K562 (cell line): ENCODE measurements at regions not wholly inside any gene's neighbourhood (a gene's known extent, or its start where the extent isn't known, plus 50 kb on each side); places are given as distances from the start of the nearest gene placed in this dataset.

Experiments used
- ATAC-seq: fragments of 200-7000 bp; cut with Tn5 transposase; 3 replicates; pipeline ENCODE4 v1.9.1; 2020; ENCODE audit warnings: moderate library complexity
- BruUV-seq: library from RNA; stranded (reverse); fragments of 400-500 nt; replicated peaks from 2 replicates; lab custom pipeline; 2021; lab: Mats Ljungman, UMichigan
- CTCF ChIA-PET: fragments of 300-600 bp; formaldehyde crosslinking; extraction: SDS; loops from one replicate; lab custom pipeline; 2021; ENCODE audit warnings: low intra/inter-chr PET ratio; lab: Yijun Ruan, JAX
- POLR2A ChIA-PET: fragments of 300-600, 350-650 bp; sonication (Branson Sonifier 250); formaldehyde crosslinking; extraction: SDS; loops from one replicate; lab custom pipeline; 2021; ENCODE audit warnings: antibody characterized with exemption, inconsistent platforms; lab: Yijun Ruan, JAX
- DNase-seq, 4 experiments: peaks; one replicate each; pipeline versions ENCODE4 v3.0.0 to v3.0.0-alpha.2; 2011 to 2018; ENCODE audit warnings: low spot score in 3 of 4, mixed read lengths in 3 of 4; ENCODE audit errors: extremely low read depth in 1 of 4
- FAIRE-seq: peaks from 2 replicates; lab custom pipeline; 2011; peaks lifted over from hg19 to GRCh38; lab: Jason Lieb, UNC
- H2AFZ ChIP-seq: 2 replicates; pipeline ENCODE4 v1.6.0; 2011; ENCODE audit warnings: low read depth, low read length, control low read depth, inconsistent platforms
- H3K27ac ChIP-seq: fragments of 200-600 bp; 3 replicates; pipeline ENCODE4 v1.8.0; 2011; ENCODE audit warnings: low read depth, mild to moderate bottlenecking, control low read depth, inconsistent platforms, low read length, moderate library complexity, mixed read lengths; ENCODE audit errors: extremely low read depth
- H3K27me3 ChIP-seq, 2 experiments: fragments of 300-600 bp in 1 of 2; 2 replicates in 1 of 2; 3 replicates in 1 of 2; pipeline versions ENCODE4 v1.6.0 to v1.8.0; 2011; ENCODE audit warnings: inconsistent platforms in 2 of 2, low read length in 2 of 2, mild to moderate bottlenecking in 1 of 2, mixed read lengths in 1 of 2, moderate library complexity in 1 of 2; ENCODE audit not compliant: control insufficient read depth in 2 of 2, insufficient read depth in 2 of 2
- H3K36me3 ChIP-seq: fragments of 300-600 bp; 3 replicates; pipeline ENCODE4 v1.8.0; 2011; ENCODE audit warnings: mild to moderate bottlenecking, low read length, inconsistent platforms; ENCODE audit not compliant: control insufficient read depth, insufficient read depth
- H3K4me1 ChIP-seq, 2 experiments: fragments of 200-600 bp in 1 of 2; replicated peaks in 1 of 2; 2 replicates in 1 of 2; 3 replicates in 1 of 2; pipeline versions ENCODE4 v1.5.1 to v1.8.0; 2011; ENCODE audit warnings: inconsistent platforms in 2 of 2, low read length in 2 of 2, mild to moderate bottlenecking in 1 of 2, mixed read lengths in 1 of 2, moderate library complexity in 1 of 2; ENCODE audit not compliant: control insufficient read depth in 2 of 2, insufficient read depth in 2 of 2
- H3K4me2 ChIP-seq: 2 replicates; pipeline ENCODE4 v1.6.1; 2011; ENCODE audit warnings: low read length, control low read depth, inconsistent platforms, mixed read lengths; ENCODE audit not compliant: insufficient read depth
- H3K4me3 ChIP-seq: fragments of 200-600 bp; sonication (generic), shearing (Covaris generic); 2 replicates; pipeline ENCODE4 v1.5.1; 2016; ENCODE audit warnings: control low read depth, inconsistent platforms
- H3K79me2 ChIP-seq: fragments of 200-600 bp; 3 replicates; pipeline ENCODE4 v1.8.0; 2011; ENCODE audit warnings: low read length, inconsistent platforms; ENCODE audit not compliant: control insufficient read depth, insufficient read depth
- H3K9ac ChIP-seq, 2 experiments: 2 replicates each; pipeline versions ENCODE4 v1.6.0 to v1.6.1; 2011; ENCODE audit warnings: low read depth in 2 of 2, low read length in 2 of 2, control low read depth in 1 of 2, inconsistent platforms in 1 of 2, mild to moderate bottlenecking in 1 of 2, mixed read lengths in 1 of 2; ENCODE audit not compliant: insufficient read depth in 1 of 2
- H3K9me1 ChIP-seq: one replicate; pipeline ENCODE4 v1.6.0; 2011; ENCODE audit warnings: inconsistent platforms, mild to moderate bottlenecking, low read length, moderate library complexity; ENCODE audit not compliant: control insufficient read depth, insufficient read depth
- H3K9me3 ChIP-seq: replicated peaks from 2 replicates; pipeline ENCODE4 v1.5.1; 2011; ENCODE audit warnings: low read depth, low read length, inconsistent platforms; ENCODE audit not compliant: control insufficient read depth, insufficient read depth
- H4K20me1 ChIP-seq: replicated peaks from 2 replicates; pipeline ENCODE4 v1.6.1; 2011; ENCODE audit warnings: low read length, inconsistent platforms, mixed read lengths; ENCODE audit not compliant: control insufficient read depth, insufficient read depth
- CUX1 ChIP-seq: fragments of 200-800 bp; sonication (Bioruptor generic); IDR thresholded peaks from 2 replicates; pipeline ENCODE4 v1.6.1; 2016; ENCODE audit warnings: missing genetic modification characterization, missing compliant biosample characterization
- HDAC2 ChIP-seq: fragments of 450-650 bp; IDR thresholded peaks from 2 replicates; pipeline ENCODE4 v1.6.1; 2016; ENCODE audit warnings: mild to moderate bottlenecking
- WGBS: fragments of 100-300 bp; shearing (Covaris generic); methylation state at CpG from one replicate; pipeline ENCODE4 v1.1.6; 2016; ENCODE audit warnings: low coverage, mixed read lengths; ENCODE audit not compliant: insufficient coverage; ENCODE audit errors: missing lambda C conversion rate; 5-methylcytosine and 5-hydroxymethylcytosine counted together
- in situ Hi-C: fragments of 300-500 bp; cut with MboI; formaldehyde crosslinking; loops from 4 replicates; pipeline ENCODE4 v1.15.0; 2018; ENCODE audit warnings: inconsistent platforms, mixed read lengths
- intact Hi-C: fragments of 100-400 bp; cut with micrococcal nuclease; formaldehyde crosslinking; loops from 2 replicates; pipeline ENCODE4 v1.14.2; 2022
- TF ChIP-seq, protein P1 (sequence below): fragments of 450-650 bp; IDR thresholded peaks from 2 replicates; pipeline ENCODE4 v1.6.1; 2016; ENCODE audit warnings: antibody characterized with exemption

GRCh38 chr4:181970366-181970765, 272.8 kb upstream of the TENM3 start:
- Histone ChIP-seq H3K4me2 (no peak overlapping the region), H2AFZ (no peak overlapping the region), H3K4me3 (no peak overlapping the region), H4K20me1 (no peaks in the 10 kb centered on the region), H3K9ac (no peak overlapping the region), H3K9me3 (no peaks in the 10 kb centered on the region), H3K36me3 (no peaks in the 10 kb centered on the region), H3K4me1 (no peaks in the 10 kb centered on the region), H3K27me3 (no peaks in the 10 kb centered on the region), H3K79me2 (no peaks in the 10 kb centered on the region), H3K27ac (no peak overlapping the region), H3K9me1 (no peaks in the 10 kb centered on the region)
- in situ Hi-C loops (no loop called here), intact Hi-C loops (no loop called here)
- BruUV-seq: no TSS peak
- 0% methylated on average over 4 of the region's 4 CpGs for WGBS
- TF ChIP-seq, protein P1, sequence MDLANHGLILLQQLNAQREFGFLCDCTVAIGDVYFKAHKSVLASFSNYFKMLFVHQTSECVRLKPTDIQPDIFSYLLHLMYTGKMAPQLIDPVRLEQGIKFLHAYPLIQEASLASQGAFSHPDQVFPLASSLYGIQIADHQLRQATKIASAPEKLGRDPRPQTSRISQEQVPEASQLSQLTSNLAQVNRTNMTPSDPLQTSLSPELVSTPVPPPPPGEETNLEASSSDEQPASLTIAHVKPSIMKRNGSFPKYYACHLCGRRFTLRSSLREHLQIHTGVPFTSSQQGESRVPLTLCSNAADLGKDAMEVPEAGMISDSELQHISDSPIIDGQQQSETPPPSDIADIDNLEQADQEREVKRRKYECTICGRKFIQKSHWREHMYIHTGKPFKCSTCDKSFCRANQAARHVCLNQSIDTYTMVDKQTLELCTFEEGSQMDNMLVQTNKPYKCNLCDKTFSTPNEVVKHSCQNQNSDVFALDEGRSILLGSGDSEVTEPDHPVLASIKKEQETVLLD: no peak
- TF ChIP-seq HDAC2 (no peak), CUX1 (no peak)
- no peak for FAIRE-seq
- POLR2A ChIA-PET: interaction anchor here (0.6 kb wide), 1 partner anchor 107 kb away, joined by 3 read pairs; no protein-coding TSS in a partner anchor
- no peak for DNase-seq
- ATAC-seq: no peak
- CTCF ChIA-PET: no interaction called here
